WTC11 (cell line): ENCODE measurements at regions not wholly inside any gene's neighbourhood (a gene's known extent, or its start where the extent isn't known, plus 50 kb on each side); places are given as distances from the start of the nearest gene placed in this dataset.

Experiments used
- ATAC-seq: fragments of 200-7000 bp; cut with Tn5 transposase; 2 replicates; pipeline ENCODE4 v1.10.0; 2021; ENCODE audit warnings: mild to moderate bottlenecking, moderate library complexity
- CTCF ChIA-PET: fragments of 300-600 bp; sonication (Branson Sonifier 250); formaldehyde crosslinking; loops from one replicate; lab custom pipeline; 2021; ENCODE audit warnings: antibody characterized with exemption; lab: Charles Lee
- POLR2A ChIA-PET: fragments of 350-600 bp; sonication (Branson Sonifier 250); formaldehyde crosslinking; loops from one replicate; lab custom pipeline; 2021; ENCODE audit warnings: antibody characterized with exemption; lab: Charles Lee
- DNase-seq: peaks from one replicate; pipeline ENCODE4 v3.0.0; 2021; ENCODE audit warnings: low spot score
- H3K27ac Mint-ChIP-seq: 2 replicates; pipeline ENCODE4 v1.8.0; 2021; ENCODE audit warnings: mixed read lengths
- H3K27me3 Mint-ChIP-seq: 2 replicates; pipeline ENCODE4 v1.8.0; 2021; ENCODE audit warnings: low read depth, mild to moderate bottlenecking, moderate library complexity, mixed read lengths
- H3K36me3 Mint-ChIP-seq: 2 replicates; pipeline ENCODE4 v1.8.0; 2021; ENCODE audit warnings: mixed read lengths
- H3K4me1 Mint-ChIP-seq: 2 replicates; pipeline ENCODE4 v1.8.0; 2022; ENCODE audit warnings: mixed read lengths
- H3K4me3 Mint-ChIP-seq: 2 replicates; pipeline ENCODE4 v1.8.0; 2021; ENCODE audit warnings: mild to moderate bottlenecking, moderate library complexity, mixed read lengths
- H3K9me3 Mint-ChIP-seq: 2 replicates; pipeline ENCODE4 v1.8.0; 2021; ENCODE audit warnings: mixed read lengths
- ATF1 ChIP-seq: sonication (generic); formaldehyde crosslinking; IDR thresholded peaks from 2 replicates; pipeline ENCODE4 v1.8.1; 2023; ENCODE audit warnings: mild to moderate bottlenecking, moderate library complexity, missing genetic modification reagents
- CBFB ChIP-seq: sonication (generic); formaldehyde crosslinking; IDR thresholded peaks from 2 replicates; pipeline ENCODE4 v1.8.1; 2022; ENCODE audit warnings: mild to moderate bottlenecking, low read depth, missing genetic modification reagents
- CREB1 ChIP-seq: sonication (generic); formaldehyde crosslinking; IDR thresholded peaks from 2 replicates; pipeline ENCODE4 v1.8.0; 2023; ENCODE audit warnings: mild to moderate bottlenecking, missing genetic modification reagents
- CREM ChIP-seq: sonication (generic); formaldehyde crosslinking; IDR thresholded peaks from 2 replicates; pipeline ENCODE4 v1.8.1; 2022; ENCODE audit warnings: mild to moderate bottlenecking, missing genetic modification reagents, moderate library complexity
- ERG ChIP-seq: fragments of 250-450 bp; sonication (Bioruptor Pico); IDR thresholded peaks from 2 replicates; pipeline ENCODE4 v1.8.0; 2021; ENCODE audit warnings: mild to moderate bottlenecking
- FOXK1 ChIP-seq: sonication (generic); formaldehyde crosslinking; IDR thresholded peaks from 2 replicates; pipeline ENCODE4 v1.8.0; 2022; ENCODE audit warnings: mild to moderate bottlenecking, moderate library complexity, missing genetic modification reagents
- IRF2 ChIP-seq: sonication (generic); formaldehyde crosslinking; IDR thresholded peaks from 2 replicates; pipeline ENCODE4 v1.8.0; 2022; ENCODE audit warnings: low read depth, missing genetic modification reagents, borderline replicate concordance
- MAX ChIP-seq: sonication (generic); formaldehyde crosslinking; IDR thresholded peaks from 2 replicates; pipeline ENCODE4 v1.8.0; 2022; ENCODE audit warnings: mild to moderate bottlenecking, missing genetic modification reagents
- MYBL2 ChIP-seq: sonication (generic); formaldehyde crosslinking; IDR thresholded peaks from 2 replicates; pipeline ENCODE4 v1.8.1; 2023; ENCODE audit warnings: mild to moderate bottlenecking, moderate library complexity, missing genetic modification reagents
- RELA ChIP-seq: sonication (generic); formaldehyde crosslinking; IDR thresholded peaks from 2 replicates; pipeline ENCODE4 v1.8.1; 2022; ENCODE audit warnings: missing genetic modification reagents, mild to moderate bottlenecking, borderline replicate concordance
- SMAD3 ChIP-seq: sonication (generic); formaldehyde crosslinking; IDR thresholded peaks from 2 replicates; pipeline ENCODE4 v1.8.0; 2022; ENCODE audit warnings: missing genetic modification reagents, mild to moderate bottlenecking, borderline replicate concordance
- SMAD4 ChIP-seq: sonication (generic); formaldehyde crosslinking; IDR thresholded peaks from 2 replicates; pipeline ENCODE4 v1.8.0; 2022; ENCODE audit warnings: mild to moderate bottlenecking, missing genetic modification reagents
- SOX15 ChIP-seq: fragments of 250-450 bp; sonication (Bioruptor Pico); IDR thresholded peaks from 2 replicates; pipeline ENCODE4 v1.9.0; 2021; ENCODE audit warnings: mild to moderate bottlenecking
- STAT6 ChIP-seq: sonication (generic); formaldehyde crosslinking; conservative IDR thresholded peaks from 2 replicates; pipeline ENCODE4 v1.8.1; 2023; ENCODE audit warnings: mild to moderate bottlenecking, low read depth, missing genetic modification reagents, moderate library complexity
- USF1 ChIP-seq: sonication (generic); formaldehyde crosslinking; IDR thresholded peaks from 2 replicates; pipeline ENCODE4 v1.8.0; 2022; ENCODE audit warnings: mild to moderate bottlenecking, missing genetic modification reagents
- ZBTB43 ChIP-seq: sonication (generic); formaldehyde crosslinking; IDR thresholded peaks from 2 replicates; pipeline ENCODE4 v1.8.1; 2023; ENCODE audit warnings: mild to moderate bottlenecking, missing genetic modification reagents
- ZNF317 ChIP-seq: sonication (generic); formaldehyde crosslinking; IDR thresholded peaks from 2 replicates; pipeline ENCODE4 v1.8.1; 2023; ENCODE audit warnings: low read depth, mild to moderate bottlenecking, moderate library complexity, missing genetic modification reagents, borderline replicate concordance

GRCh38 chr16:58863761-58864160 is 129.6 kb upstream of the GOT2 start:
- ChIA-PET CTCF (no interaction called here), POLR2A (no interaction called here)
- Mint-ChIP-seq H3K4me1 (peaks cover 70% of the 10 kb centered on the region), H3K27me3 (no peaks in the 10 kb centered on the region; the same call in 1 of the 2 replicates), H3K36me3 (0 out of 2 replicates have a peak, but pooled peaks cover under 1% of the 10 kb centered on the region), H3K27ac (peak overlapping the region; percentile 42), H3K4me3 (no peak overlapping the region), H3K9me3 (peaks cover 7% of the 10 kb centered on the region)
- TF ChIP-seq SMAD3 (CRISPR knock-in tag) (no peak), CREM (CRISPR knock-in tag) (no peak), MAX (CRISPR knock-in tag) (no peak), STAT6 (CRISPR knock-in tag) (no peak), RELA (CRISPR knock-in tag) (no peak), SMAD4 (no peak), MYBL2 (CRISPR knock-in tag) (no peak), CBFB (CRISPR knock-in tag) (no peak), ERG (CRISPR knock-in tag) (no peak), FOXK1 (CRISPR knock-in tag) (no peak), ZNF317 (no peak), USF1 (CRISPR knock-in tag) (no peak), ATF1 (CRISPR knock-in tag) (no peak), IRF2 (CRISPR knock-in tag) (no peak), ZBTB43 (CRISPR knock-in tag) (no peak), CREB1 (CRISPR knock-in tag) (no peak)
- no peak for DNase-seq
- ATAC-seq, result no peak

GRCh38 chr16:58863042-58863441 is 128.9 kb upstream of the GOT2 start:
- ChIA-PET CTCF (interaction anchor here (0.9 to 1.4 kb wide), 4 partner anchors 19 to 386 kb away, joined by 3 to 7 read pairs (median 4); no protein-coding TSS in a partner anchor), POLR2A (no interaction called here)
- H3K4me1 Mint-ChIP-seq, result peaks cover 63% of the 10 kb centered on the region
- DNase-seq (no peak), ATAC-seq (peak; percentile 45)
- 0 out of 2 replicates have a peak, but pooled peaks cover 7% of the 10 kb centered on the region for H3K36me3 Mint-ChIP-seq
- H3K4me3 Mint-ChIP-seq, result 0 out of 2 replicates have a peak overlapping the region, but pooled peaks have one; percentile 42
- H3K9me3 Mint-ChIP-seq, result peaks cover 14% of the 10 kb centered on the region
- peak overlapping the region; percentile 91 for H3K27ac Mint-ChIP-seq
- no peaks in the 10 kb centered on the region; the same call in 1 of the 2 replicates for H3K27me3 Mint-ChIP-seq
- no peak for TF ChIP-seq SOX15 (CRISPR knock-in tag)
